Chondrocyte (in vitro differentiated cells): ENCODE measurements at regions not wholly inside any gene's neighbourhood (a gene's known extent, or its start where the extent isn't known, plus 50 kb on each side); places are given as distances from the start of the nearest gene placed in this dataset.

Experiments
- DNase-seq: peaks from one replicate; pipeline ENCODE4 v3.0.0; 2021; ENCODE audit warnings: mixed read lengths, low spot score
- H3K27ac Mint-ChIP-seq: one replicate; pipeline ENCODE4 v1.8.0; 2021; ENCODE audit warnings: mild to moderate bottlenecking, moderate library complexity, mixed read lengths; ENCODE audit not compliant: unreplicated experiment
- H3K27me3 Mint-ChIP-seq: 2 replicates; pipeline ENCODE4 v1.8.0; 2021; ENCODE audit warnings: low read depth, mixed read lengths
- H3K36me3 Mint-ChIP-seq: 2 replicates; pipeline ENCODE4 v1.8.0; 2021; ENCODE audit warnings: low read depth, mixed read lengths
- H3K4me1 Mint-ChIP-seq: 2 replicates; pipeline ENCODE4 v1.8.0; 2021; ENCODE audit warnings: low read depth, mild to moderate bottlenecking, mixed read lengths
- H3K4me3 Mint-ChIP-seq: one replicate; pipeline ENCODE4 v1.8.0; 2021; ENCODE audit warnings: mild to moderate bottlenecking, moderate library complexity, mixed read lengths; ENCODE audit not compliant: unreplicated experiment
- H3K9me3 Mint-ChIP-seq: 2 replicates; pipeline ENCODE4 v1.8.0; 2021; ENCODE audit warnings: low read depth, mixed read lengths
- CTCF ChIP-seq: fragments of 200-600 bp; sonication (generic); IDR thresholded peaks from 2 replicates; pipeline ENCODE4 v1.5.0; 2021; ENCODE audit warnings: antibody characterized with exemption, mild to moderate bottlenecking, moderate library complexity

GRCh38 chr4:98728433-98728832 lies 70.0 kb upstream of the TSPAN5 start:
- H3K4me3 Mint-ChIP-seq, result no peak overlapping the region
- peaks cover 8% of the 10 kb centered on the region for H3K4me1 Mint-ChIP-seq
- peak overlapping the region; percentile 50 for H3K27ac Mint-ChIP-seq
- TF ChIP-seq CTCF, result peak; percentile 22
- H3K36me3 Mint-ChIP-seq, result peaks cover 17% of the 10 kb centered on the region
- no peak for DNase-seq
- peaks cover 25% of the 10 kb centered on the region for H3K9me3 Mint-ChIP-seq
- H3K27me3 Mint-ChIP-seq, result no peaks in the 10 kb centered on the region

- peaks cover 37% of the 10 kb centered on the region for H3K9me3 Mint-ChIP-seq
- H3K4me3 Mint-ChIP-seq, result no peak overlapping the region
- TF ChIP-seq CTCF, result no peak
- peaks cover 19% of the 10 kb centered on the region for H3K36me3 Mint-ChIP-seq
- no peak overlapping the region for H3K27ac Mint-ChIP-seq
- DNase-seq, result no peak
- H3K4me1 Mint-ChIP-seq, result peaks cover 7% of the 10 kb centered on the region
- no peaks in the 10 kb centered on the region for H3K27me3 Mint-ChIP-seq
Measured at GRCh38 chr4:98722000-98722399, 63.6 kb upstream of the TSPAN5 start.

- peaks cover 32% of the 10 kb centered on the region for H3K9me3 Mint-ChIP-seq
- DNase-seq, result no peak
- TF ChIP-seq CTCF, result no peak
- H3K27ac Mint-ChIP-seq, result peak overlapping the region; percentile 19
- H3K4me1 Mint-ChIP-seq, result peaks cover 7% of the 10 kb centered on the region
- H3K36me3 Mint-ChIP-seq, result peaks cover 14% of the 10 kb centered on the region
- H3K27me3 Mint-ChIP-seq, result no peaks in the 10 kb centered on the region
- no peak overlapping the region for H3K4me3 Mint-ChIP-seq
Measured at GRCh38 chr4:98720871-98721480, 62.6 kb upstream of the TSPAN5 start.

GRCh38 chr4:98716796-98717195 lies 58.4 kb upstream of the TSPAN5 start:
- Mint-ChIP-seq H3K4me3 (no peak overlapping the region), H3K36me3 (no peaks in the 10 kb centered on the region), H3K27me3 (no peaks in the 10 kb centered on the region), H3K9me3 (peaks cover 3% of the 10 kb centered on the region), H3K4me1 (peaks cover 11% of the 10 kb centered on the region), H3K27ac (no peak overlapping the region)
- no peak for DNase-seq
- TF ChIP-seq CTCF, result no peak

- Mint-ChIP-seq H3K9me3 (peaks cover 14% of the 10 kb centered on the region), H3K27ac (no peak overlapping the region), H3K27me3 (no peaks in the 10 kb centered on the region), H3K4me3 (no peak overlapping the region), H3K4me1 (peaks cover 21% of the 10 kb centered on the region), H3K36me3 (no peaks in the 10 kb centered on the region)
- no peak for DNase-seq
- TF ChIP-seq CTCF, result no peak
Measured at GRCh38 chr4:98712607-98713006, 54.2 kb upstream of the TSPAN5 start.
